ENCODE measurements at regions not wholly inside any gene's neighbourhood (a gene's known extent, or its start where the extent isn't known, plus 50 kb on each side); places are given as distances from the start of the nearest gene placed in this dataset.

DNA sequence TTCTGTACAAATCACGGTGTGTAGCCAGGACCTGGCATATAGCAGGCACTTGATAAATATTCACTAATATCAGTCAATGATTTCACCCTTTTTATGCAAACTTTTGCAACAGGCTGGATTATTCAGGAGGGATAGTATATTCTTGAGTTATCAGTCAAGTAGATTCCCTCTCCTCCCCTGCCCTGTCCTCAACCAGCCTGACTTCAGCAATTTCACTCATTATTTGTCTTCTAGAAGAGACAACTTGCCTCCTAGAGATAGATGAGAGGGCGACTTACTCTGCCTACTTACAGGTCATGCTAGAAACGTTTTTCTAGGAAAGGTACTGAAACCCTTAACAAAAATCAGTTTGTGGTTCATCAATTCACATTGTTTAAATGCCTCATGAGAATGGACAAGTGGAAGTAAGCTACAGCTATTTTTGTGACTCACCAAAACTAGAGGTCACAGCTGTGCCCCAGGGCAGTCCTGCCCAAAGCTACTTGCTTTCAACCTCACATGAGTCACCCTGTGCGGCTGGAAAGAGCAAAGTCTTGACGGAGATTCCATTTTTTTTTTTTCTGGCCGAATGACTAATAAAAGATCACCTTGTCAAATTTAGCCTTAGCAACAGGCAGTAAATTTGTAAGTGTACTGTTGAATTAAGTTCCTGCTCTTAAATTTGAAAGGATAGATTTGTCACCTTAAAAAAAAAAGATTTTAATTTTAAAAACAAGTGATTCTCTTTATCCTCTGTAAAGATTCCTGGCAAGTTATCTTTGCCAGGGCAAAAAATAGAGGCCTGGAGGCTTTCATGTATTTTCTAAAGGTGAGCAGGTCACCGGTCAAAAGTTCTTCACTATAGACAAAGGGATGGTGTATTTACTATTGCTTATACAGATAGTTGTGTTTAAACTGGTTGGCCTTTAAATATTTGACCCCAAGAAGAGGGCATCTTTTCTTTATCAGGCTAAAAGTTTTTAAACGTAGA, 109.0 kb upstream of the SLC35G4 start:
- no peak for TF ChIP-seq EP300 (IDR thresholded peaks at IDR 0.05)
- TF ChIP-seq, protein P1, sequence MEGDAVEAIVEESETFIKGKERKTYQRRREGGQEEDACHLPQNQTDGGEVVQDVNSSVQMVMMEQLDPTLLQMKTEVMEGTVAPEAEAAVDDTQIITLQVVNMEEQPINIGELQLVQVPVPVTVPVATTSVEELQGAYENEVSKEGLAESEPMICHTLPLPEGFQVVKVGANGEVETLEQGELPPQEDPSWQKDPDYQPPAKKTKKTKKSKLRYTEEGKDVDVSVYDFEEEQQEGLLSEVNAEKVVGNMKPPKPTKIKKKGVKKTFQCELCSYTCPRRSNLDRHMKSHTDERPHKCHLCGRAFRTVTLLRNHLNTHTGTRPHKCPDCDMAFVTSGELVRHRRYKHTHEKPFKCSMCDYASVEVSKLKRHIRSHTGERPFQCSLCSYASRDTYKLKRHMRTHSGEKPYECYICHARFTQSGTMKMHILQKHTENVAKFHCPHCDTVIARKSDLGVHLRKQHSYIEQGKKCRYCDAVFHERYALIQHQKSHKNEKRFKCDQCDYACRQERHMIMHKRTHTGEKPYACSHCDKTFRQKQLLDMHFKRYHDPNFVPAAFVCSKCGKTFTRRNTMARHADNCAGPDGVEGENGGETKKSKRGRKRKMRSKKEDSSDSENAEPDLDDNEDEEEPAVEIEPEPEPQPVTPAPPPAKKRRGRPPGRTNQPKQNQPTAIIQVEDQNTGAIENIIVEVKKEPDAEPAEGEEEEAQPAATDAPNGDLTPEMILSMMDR (IDR thresholded peaks at IDR 0.05), result no peak
